22Rv1 (cell line): ENCODE measurements at regions not wholly inside any gene's neighbourhood (a gene's known extent, or its start where the extent isn't known, plus 50 kb on each side); places are given as distances from the start of the nearest gene placed in this dataset.

Experiments
- H3K27ac ChIP-seq: fragments of 450-650 bp; 2 replicates; pipeline ENCODE4 v1.5.1; 2017
- ZFX ChIP-seq: fragments of 450-650 bp; IDR thresholded peaks from 2 replicates; pipeline ENCODE4 v1.6.1; 2017; ENCODE audit warnings: antibody characterized with exemption, borderline replicate concordance
- TF ChIP-seq, protein P1 (sequence below): fragments of 450-650 bp; IDR thresholded peaks from 2 replicates; pipeline ENCODE4 v1.5.1; 2017; ENCODE audit warnings: mild to moderate bottlenecking

- TF ChIP-seq ZFX, result no peak
- TF ChIP-seq, protein P1, sequence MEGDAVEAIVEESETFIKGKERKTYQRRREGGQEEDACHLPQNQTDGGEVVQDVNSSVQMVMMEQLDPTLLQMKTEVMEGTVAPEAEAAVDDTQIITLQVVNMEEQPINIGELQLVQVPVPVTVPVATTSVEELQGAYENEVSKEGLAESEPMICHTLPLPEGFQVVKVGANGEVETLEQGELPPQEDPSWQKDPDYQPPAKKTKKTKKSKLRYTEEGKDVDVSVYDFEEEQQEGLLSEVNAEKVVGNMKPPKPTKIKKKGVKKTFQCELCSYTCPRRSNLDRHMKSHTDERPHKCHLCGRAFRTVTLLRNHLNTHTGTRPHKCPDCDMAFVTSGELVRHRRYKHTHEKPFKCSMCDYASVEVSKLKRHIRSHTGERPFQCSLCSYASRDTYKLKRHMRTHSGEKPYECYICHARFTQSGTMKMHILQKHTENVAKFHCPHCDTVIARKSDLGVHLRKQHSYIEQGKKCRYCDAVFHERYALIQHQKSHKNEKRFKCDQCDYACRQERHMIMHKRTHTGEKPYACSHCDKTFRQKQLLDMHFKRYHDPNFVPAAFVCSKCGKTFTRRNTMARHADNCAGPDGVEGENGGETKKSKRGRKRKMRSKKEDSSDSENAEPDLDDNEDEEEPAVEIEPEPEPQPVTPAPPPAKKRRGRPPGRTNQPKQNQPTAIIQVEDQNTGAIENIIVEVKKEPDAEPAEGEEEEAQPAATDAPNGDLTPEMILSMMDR, result no peak
- no peak overlapping the region for H3K27ac ChIP-seq
These were observed 142.8 kb upstream of the PCDH9 start for GRCh38 chr13:67372868-67373464.

- H3K27ac ChIP-seq, result no peak overlapping the region
- no peak for TF ChIP-seq ZFX
These were observed 139.9 kb upstream of the PCDH9 start for GRCh38 chr13:67369895-67370660.

DNA sequence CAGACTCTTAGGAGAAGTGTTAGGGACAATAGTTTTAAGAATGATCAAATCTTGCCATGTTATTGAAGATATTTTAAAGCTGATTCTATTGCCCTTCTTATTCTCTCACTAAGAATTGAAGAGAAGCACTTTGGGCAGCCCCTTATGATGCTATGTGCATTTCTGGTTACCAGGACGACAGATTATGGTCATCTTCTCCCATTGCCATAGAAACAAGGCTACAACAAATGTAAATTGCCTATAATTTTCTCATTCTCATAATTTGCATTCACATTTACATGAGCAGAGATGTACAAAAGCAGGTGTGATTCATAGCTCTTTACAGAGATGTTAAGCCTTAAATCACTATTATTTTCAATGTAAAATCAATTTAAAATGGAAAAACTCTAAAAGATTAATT lies 137.3 kb upstream of the PCDH9 start:
- H3K27ac ChIP-seq, result no peak overlapping the region
- TF ChIP-seq ZFX, result no peak
- TF ChIP-seq, protein P1, result no peak

GRCh38 chr13:67366533-67366932 lies 136.4 kb upstream of the PCDH9 start:
- no peak overlapping the region for H3K27ac ChIP-seq
- TF ChIP-seq ZFX, result no peak
- TF ChIP-seq, protein P1, result peak; percentile 46

- no peak overlapping the region for H3K27ac ChIP-seq
- no peak for TF ChIP-seq ZFX
- TF ChIP-seq, protein P1, result no peak
These were observed 125.8 kb upstream of the PCDH9 start for GRCh38 chr13:67355812-67356476.

- no peak overlapping the region for H3K27ac ChIP-seq
- no peak for TF ChIP-seq ZFX
- TF ChIP-seq, protein P1, result no peak
These were observed 123.8 kb upstream of the PCDH9 start for GRCh38 chr13:67353941-67354340.

- H3K27ac ChIP-seq, result no peak overlapping the region
- TF ChIP-seq, protein P1, result no peak
- no peak for TF ChIP-seq ZFX
These were observed 122.9 kb upstream of the PCDH9 start for GRCh38 chr13:67353031-67353430.
